NCI-H82 treated with DMSO at 0.1 percent for 48 hours (cell line): ENCODE measurements at regions not wholly inside any gene's neighbourhood (a gene's known extent, or its start where the extent isn't known, plus 50 kb on each side); places are given as distances from the start of the nearest gene placed in this dataset.

Experiments used
- DNase-seq: peaks from one replicate; lab custom pipeline; 2025; ENCODE audit not compliant: unreplicated experiment; lab: John Stamatoyannopoulos, UW

GRCh38 chr5:161960314-161960713, 107.3 kb upstream of the GABRG2 start:
- no peak for DNase-seq

DNA sequence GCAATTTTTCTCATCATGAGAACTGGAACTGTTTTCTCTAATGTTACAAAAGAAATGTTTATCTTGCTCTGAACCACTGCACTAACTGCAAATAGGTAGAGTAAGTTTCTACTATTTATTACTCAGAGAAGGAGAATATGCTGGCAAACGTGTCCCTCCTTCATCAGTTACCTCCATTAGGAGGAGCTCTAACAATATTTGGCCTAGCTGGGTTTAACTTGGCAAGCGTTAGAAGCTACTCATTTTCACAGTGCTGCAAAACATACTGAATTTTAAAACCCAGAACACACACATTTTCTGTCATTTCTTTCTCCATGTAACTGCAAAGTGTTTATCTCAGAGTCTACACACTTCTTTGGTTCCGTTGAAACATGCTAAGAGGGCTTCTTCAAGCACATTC, 101.0 kb upstream of the GABRG2 start:
- DNase-seq, result peak; percentile 1

DNA sequence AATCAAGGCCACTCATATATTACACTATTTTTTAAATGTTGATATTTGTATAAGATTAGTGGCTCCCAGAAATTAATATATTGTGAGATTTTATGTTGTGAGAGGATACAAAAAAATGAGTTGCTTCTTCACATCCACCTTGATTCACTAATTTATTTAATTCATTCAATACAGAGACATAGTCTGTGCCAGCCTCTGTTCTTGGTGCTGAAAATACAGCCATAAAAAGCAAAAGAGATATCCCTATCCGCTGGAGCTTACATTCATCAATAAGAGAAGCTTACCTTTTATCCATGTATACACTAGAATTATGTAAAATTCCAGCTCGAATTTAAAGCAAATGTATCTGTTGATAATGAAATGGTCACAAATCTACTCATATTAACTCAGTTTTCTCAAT, 92.2 kb upstream of the GABRG2 start:
- no peak for DNase-seq

DNA sequence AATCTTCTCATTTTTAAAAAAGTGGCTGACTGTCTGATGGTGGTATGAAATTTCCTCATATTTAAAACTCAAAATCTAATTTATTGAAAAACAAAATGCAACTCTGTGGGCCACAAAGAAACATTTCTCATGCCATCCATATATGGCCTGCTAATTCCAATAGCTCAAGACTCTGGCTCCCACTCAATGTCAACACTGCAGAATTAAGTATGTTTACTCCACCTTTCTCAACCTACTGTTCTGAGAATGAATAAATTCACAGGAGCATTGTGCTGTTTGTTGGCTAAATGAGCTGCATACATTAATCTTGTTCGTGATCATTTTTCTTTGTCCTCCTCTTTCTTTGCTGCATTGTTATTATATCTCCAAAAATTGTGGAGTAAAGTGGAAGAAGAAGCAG, 79.5 kb upstream of the GABRG2 start:
- no peak for DNase-seq
